ENCODE measurements at regions not wholly inside any gene's neighbourhood (a gene's known extent, or its start where the extent isn't known, plus 50 kb on each side); places are given as distances from the start of the nearest gene placed in this dataset.

- POLR2A ChIA-PET = no interaction called here
- DNase-seq (no peak), ATAC-seq (ENCODE audit: low read depth) (no peak)
- Mint-ChIP-seq H3K27ac (no peak overlapping the region), H3K9me3 (ENCODE audit: insufficient read depth) (peaks cover 3% of the 10 kb centered on the region), H3K4me1 (no peaks in the 10 kb centered on the region), H3K4me3 (no peak overlapping the region), H3K27me3 (no peaks in the 10 kb centered on the region)
- Histone ChIP-seq H3K79me2 (ENCODE audit: control insufficient read depth, insufficient read depth, low read length) (no peaks in the 10 kb centered on the region), H3K4me1 (ENCODE audit: control insufficient read depth in 2 of 2, insufficient read depth in 2 of 2, low read length in 2 of 2) (no peaks in the 10 kb centered on the region), H3K27ac (ENCODE audit: low read length in 2 of 2) (no peak overlapping the region), H3K9ac (ENCODE audit: low read length) (no peak overlapping the region), H3K9me3 (ENCODE audit: control extremely low read depth in 1 of 3, control insufficient read depth in 2 of 3, insufficient read depth in 1 of 3, low read length in 2 of 3) (no peaks in the 10 kb centered on the region), H3K4me3 (ENCODE audit: control extremely low read depth in 1 of 5, extremely low read depth in 1 of 5, insufficient read depth in 1 of 5, low read depth in 2 of 5, low read length in 4 of 5) (no peak overlapping the region), H2AFZ (ENCODE audit: insufficient read depth, low read depth, low read length, poor library complexity, severe bottlenecking) (no peak overlapping the region), H3K36me3 (replicated peaks in 1 of 2; ENCODE audit: control extremely low read depth in 1 of 2, control insufficient read depth in 1 of 2, extremely low read depth in 1 of 2, insufficient read depth in 2 of 2, low read length in 1 of 2) (no peaks in the 10 kb centered on the region), H3K4me2 (replicated peaks; ENCODE audit: low read depth, low read length, poor library complexity, severe bottlenecking) (no peak overlapping the region), H3K27me3 (replicated peaks in 1 of 4; ENCODE audit: control extremely low read depth in 1 of 4, control insufficient read depth in 3 of 4, insufficient read depth in 4 of 4, low read length in 3 of 4) (no peaks in the 10 kb centered on the region), H4K20me1 (ENCODE audit: control insufficient read depth, insufficient read depth, low read length, poor library complexity, severe bottlenecking) (no peaks in the 10 kb centered on the region)
- intact Hi-C loops (cut with micrococcal nuclease) = no loop called here
- CTCF ChIA-PET = no interaction called here
- no peak for TF ChIP-seq EZH2 (IDR thresholded peaks at IDR 0.05; ENCODE audit: borderline replicate concordance, insufficient read depth, low read depth, low read length, poor library complexity, severe bottlenecking)
- no peak for TF ChIP-seq CTCF (IDR thresholded peaks at IDR 0.05)
- WGBS (ENCODE audit: insufficient coverage) = no CpG with 5 or more reads among the region's 2 CpGs
These were observed 113.8 kb upstream of the ITGB1 start for GRCh38 chr10:33071857-33072256.

- 83% methylated on average over 2 of the region's 6 CpGs for WGBS (ENCODE audit: insufficient coverage)
- CTCF ChIA-PET = interaction anchor here (1.0 kb wide), 1 partner anchor 9 kb away, joined by 3 read pairs; no protein-coding TSS in a partner anchor
- intact Hi-C loops (cut with micrococcal nuclease) = no loop called here
- H3K79me2 ChIP-seq (ENCODE audit: control insufficient read depth, insufficient read depth, low read length) = no peaks in the 10 kb centered on the region
- H4K20me1 ChIP-seq (ENCODE audit: control insufficient read depth, insufficient read depth, low read length, poor library complexity, severe bottlenecking) = no peaks in the 10 kb centered on the region
- H2AFZ ChIP-seq (ENCODE audit: insufficient read depth, low read depth, low read length, poor library complexity, severe bottlenecking) = no peak overlapping the region
- Mint-ChIP-seq H3K9me3 (ENCODE audit: insufficient read depth) (peaks cover 3% of the 10 kb centered on the region), H3K27ac (no peak overlapping the region), H3K4me3 (no peak overlapping the region), H3K4me1 (no peaks in the 10 kb centered on the region), H3K27me3 (no peaks in the 10 kb centered on the region)
- H3K4me1 ChIP-seq (ENCODE audit: control insufficient read depth in 2 of 2, insufficient read depth in 2 of 2, low read length in 2 of 2) = no peaks in the 10 kb centered on the region
- no peak for ATAC-seq (ENCODE audit: low read depth)
- H3K9ac ChIP-seq (ENCODE audit: low read length) = no peak overlapping the region
- POLR2A ChIA-PET = no interaction called here
- H3K27me3 ChIP-seq (replicated peaks in 1 of 4; ENCODE audit: control extremely low read depth in 1 of 4, control insufficient read depth in 3 of 4, insufficient read depth in 4 of 4, low read length in 3 of 4) = no peaks in the 10 kb centered on the region
- no peak overlapping the region for H3K4me2 ChIP-seq (replicated peaks; ENCODE audit: low read depth, low read length, poor library complexity, severe bottlenecking)
- H3K36me3 ChIP-seq (replicated peaks in 1 of 2; ENCODE audit: control extremely low read depth in 1 of 2, control insufficient read depth in 1 of 2, extremely low read depth in 1 of 2, insufficient read depth in 2 of 2, low read length in 1 of 2) = no peaks in the 10 kb centered on the region
- H3K27ac ChIP-seq (ENCODE audit: low read length in 2 of 2) = no peak overlapping the region
- TF ChIP-seq EZH2 (IDR thresholded peaks at IDR 0.05; ENCODE audit: borderline replicate concordance, insufficient read depth, low read depth, low read length, poor library complexity, severe bottlenecking) (no peak), CTCF (IDR thresholded peaks at IDR 0.05) (no peak)
- H3K4me3 ChIP-seq (ENCODE audit: control extremely low read depth in 1 of 5, extremely low read depth in 1 of 5, insufficient read depth in 1 of 5, low read depth in 2 of 5, low read length in 4 of 5) = no peak overlapping the region
- DNase-seq = no peak
- H3K9me3 ChIP-seq (ENCODE audit: control extremely low read depth in 1 of 3, control insufficient read depth in 2 of 3, insufficient read depth in 1 of 3, low read length in 2 of 3) = no peaks in the 10 kb centered on the region
These were observed 112.1 kb upstream of the ITGB1 start for GRCh38 chr10:33070101-33070500.

Measured in B cell (primary cell).